Superior temporal gyrus (tissue), 1 donor: ENCODE measurements at regions not wholly inside any gene's neighbourhood (a gene's known extent, or its start where the extent isn't known, plus 50 kb on each side); places are given as distances from the start of the nearest gene placed in this dataset.
"Not testable (repeated sequence)": the region's sequence is repeated elsewhere in the genome, so short reads cannot be mapped to it uniquely, and the experiment has no call there.

Source experiments
- DNase-seq: peaks from one replicate; pipeline ENCODE4 v3.0.0-alpha.2; 2016; ENCODE audit errors: extremely low spot score

DNA sequence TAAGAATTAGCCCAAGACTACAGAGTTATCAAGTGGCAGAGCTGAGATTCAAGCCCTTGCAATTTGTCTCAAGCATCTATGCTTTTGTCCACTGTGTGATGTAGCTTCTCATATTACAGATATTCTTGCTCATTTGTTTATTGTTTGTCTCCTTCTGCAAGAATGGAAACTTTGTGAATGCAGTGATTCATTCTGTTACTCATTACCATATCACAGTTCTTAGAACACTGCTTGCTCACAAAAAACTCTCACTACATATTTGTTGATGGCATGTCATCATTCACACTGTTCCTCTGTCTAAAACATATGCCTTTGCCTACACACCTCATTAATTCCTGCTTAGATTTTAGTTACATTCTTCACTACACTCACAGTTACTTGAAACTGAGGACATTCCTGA lies 1198.9 kb downstream of the PLA2G4A start:
- DNase-seq = peak; percentile 27

DNA sequence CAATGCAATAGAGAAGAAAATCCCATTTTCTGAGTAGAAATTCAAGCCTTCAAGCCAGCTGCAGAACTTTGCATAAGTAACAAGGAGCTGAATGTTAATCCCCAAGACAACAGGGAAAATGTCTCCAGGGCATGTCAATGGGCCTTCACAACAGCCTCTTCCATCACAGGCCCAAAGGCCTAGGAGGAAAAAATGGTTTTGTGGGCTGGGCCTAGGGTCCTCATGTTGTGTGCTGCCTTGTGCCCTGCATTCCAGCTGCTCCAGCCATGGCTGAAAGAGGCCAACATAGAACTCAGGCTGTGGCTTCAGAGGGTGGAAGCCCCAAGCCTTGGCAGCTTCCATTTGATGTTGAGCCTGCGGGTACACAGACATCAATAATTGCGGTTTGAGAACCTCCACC lies 1208.8 kb downstream of the PLA2G4A start:
- DNase-seq = not testable (repeated sequence)

DNA sequence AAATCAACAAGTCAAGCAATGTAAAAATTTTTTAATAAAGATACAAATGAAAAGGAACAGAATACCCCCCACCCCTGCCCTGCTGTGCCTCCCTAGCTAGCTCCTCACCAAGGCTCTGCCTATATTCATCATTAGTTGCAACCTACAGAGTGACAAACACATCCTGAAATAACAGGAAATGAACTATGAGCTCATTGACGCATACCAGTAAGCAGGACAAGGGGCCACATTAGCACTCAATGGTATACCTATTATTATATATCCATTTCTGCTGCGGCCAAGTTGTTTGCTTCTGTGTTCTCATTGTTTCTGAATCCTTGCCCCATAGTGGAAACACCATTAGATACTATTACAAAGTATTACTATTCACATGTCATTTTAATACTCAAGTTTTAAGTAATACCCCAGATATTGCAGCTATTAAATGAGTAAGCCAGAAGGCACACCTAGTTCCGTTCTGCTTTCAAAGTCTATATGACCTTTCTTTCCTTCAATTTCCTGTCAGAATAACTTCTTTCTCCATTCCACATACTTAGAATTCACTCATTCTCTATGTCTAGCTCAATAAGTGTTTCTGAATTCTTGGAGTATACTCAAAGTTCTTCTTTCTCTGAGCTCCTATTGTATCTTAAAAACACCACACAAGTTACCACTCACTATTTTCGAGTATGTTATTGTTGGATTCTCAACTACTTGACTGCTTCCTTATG lies 1214.9 kb downstream of the PLA2G4A start:
- no peak for DNase-seq

DNA sequence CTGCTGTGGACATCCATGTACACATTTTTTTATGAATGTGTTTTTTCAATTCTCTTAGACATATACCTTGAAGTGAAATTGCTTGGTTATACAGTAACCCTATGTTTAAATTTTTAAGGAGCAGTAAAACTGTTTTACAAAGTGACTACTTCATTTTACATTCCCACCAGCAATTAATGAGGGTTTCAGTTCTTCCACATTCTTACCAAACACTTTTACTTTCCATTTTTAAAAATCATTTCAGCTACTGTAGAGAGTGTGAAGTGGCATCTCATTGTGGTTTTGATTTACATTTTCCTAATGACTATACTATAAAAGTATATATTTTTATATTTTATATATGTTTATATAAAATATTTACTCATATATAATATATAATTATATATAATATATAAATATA lies 1221.5 kb downstream of the PLA2G4A start:
- no peak for DNase-seq

DNA sequence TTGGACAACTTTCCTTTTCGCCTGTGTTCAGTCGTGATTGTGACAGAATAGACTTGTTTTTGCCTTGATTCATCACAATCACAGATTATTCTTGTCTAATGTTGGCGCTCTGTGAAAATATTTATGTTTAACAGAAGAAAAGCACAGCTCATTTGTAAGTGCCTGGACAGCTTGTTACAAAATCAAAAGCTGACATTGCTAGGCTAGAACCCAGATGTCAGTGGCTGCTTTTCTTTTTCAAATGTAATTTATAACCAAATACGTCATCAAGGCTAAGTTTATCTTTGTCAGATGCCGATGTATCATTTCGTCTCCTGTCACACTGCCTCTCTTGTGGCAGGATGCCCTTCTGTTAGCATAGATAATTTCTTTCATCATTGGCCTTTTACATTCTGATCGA lies 1227.3 kb downstream of the PLA2G4A start:
- DNase-seq = peak; percentile 14

DNA sequence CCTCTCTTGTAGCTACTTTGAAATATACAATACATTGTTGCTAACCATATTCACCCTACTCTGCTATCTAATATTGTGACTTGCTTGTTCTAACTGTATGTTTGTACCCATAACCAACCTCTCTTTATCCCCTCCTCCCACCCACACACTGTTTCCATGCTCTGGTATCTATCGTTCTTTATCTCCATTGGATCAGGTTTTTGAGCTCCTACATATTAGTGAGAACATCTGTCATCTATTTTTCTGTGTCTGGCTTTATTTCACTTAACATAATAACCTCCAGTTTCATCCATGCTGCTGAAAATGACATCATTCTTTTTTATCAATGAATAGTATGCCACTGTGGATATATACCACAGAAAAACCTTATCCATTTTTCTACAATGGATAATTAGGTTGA lies 1230.1 kb downstream of the PLA2G4A start:
- no peak for DNase-seq

DNA sequence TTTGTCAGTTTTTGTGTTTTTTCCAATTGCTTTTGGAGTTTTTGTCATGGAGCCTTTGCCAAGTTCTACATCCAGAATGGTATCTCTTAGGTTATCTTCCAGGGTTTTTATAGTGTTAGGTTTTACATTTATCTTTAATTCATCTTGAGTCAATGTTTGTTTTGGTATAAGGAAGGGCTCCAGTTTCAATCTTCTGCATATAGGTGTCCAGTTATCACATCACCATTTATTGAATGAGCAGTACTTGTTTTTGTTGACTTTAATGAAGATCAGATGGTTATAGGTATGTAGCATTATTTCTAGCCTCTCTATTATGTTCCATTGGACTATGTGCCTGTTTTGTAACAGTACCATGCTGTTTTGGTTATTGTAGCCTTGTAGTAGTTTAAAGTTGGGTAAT lies 1233.1 kb downstream of the PLA2G4A start:
- DNase-seq = no peak

DNA sequence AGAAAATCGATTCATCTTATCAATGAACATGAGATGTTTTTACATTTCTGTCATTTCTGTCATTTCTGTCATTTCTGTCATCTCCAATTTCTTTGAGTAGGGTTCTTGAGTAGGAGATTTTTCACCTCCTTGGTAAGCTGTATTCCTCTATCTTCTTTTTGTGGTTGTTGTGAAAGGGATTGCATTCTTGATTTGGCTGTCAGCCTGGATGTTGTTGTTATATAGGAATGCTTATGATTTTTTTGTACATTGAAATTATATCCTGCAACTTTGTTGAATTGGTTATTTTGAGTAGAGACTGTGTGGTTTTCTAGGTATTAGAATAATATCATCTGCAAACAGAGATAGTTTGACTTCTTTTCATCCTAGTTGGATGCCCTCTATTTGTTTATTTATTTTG lies 1233.7 kb downstream of the PLA2G4A start:
- DNase-seq = no peak

DNA sequence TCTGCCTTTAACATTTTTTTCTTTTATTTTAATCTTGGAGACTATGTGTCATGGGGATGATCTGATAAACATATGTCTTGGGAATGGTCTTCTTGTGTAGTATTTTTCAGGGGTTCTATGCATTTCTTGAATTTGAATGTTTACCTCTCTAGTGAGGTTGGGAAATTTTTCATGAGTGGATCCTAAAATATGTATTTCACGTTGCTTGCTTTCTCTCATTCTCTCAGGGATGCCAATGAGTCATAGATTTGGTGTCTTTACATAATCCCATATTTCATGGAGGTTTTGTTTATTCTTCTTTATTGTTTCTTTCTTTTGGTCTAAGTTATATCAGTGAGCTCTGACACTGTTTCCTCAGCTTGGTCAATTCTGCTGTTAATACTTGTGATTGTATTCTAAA lies 1237.2 kb downstream of the PLA2G4A start:
- no peak for DNase-seq

DNA sequence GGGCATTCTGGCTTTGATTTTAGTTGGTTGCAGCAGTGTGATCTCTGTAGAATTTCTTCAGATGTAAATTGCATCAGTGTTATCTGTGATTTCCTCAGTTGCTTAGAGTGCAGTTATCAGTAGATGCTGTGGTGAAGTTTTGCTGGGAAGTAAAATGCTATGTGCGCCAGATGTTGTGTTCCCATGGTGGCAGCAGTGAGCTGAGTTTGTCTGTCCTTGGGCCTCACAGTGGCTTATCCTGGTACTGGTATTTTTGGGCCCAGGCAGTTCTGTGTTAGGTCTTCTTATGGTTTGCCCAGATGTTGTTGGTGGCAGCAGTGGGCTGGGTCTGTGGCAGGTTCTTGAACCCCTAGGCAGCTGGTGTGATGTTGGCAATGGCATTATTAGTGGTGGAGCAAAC lies 1242.1 kb downstream of the PLA2G4A start:
- DNase-seq = no peak

DNA sequence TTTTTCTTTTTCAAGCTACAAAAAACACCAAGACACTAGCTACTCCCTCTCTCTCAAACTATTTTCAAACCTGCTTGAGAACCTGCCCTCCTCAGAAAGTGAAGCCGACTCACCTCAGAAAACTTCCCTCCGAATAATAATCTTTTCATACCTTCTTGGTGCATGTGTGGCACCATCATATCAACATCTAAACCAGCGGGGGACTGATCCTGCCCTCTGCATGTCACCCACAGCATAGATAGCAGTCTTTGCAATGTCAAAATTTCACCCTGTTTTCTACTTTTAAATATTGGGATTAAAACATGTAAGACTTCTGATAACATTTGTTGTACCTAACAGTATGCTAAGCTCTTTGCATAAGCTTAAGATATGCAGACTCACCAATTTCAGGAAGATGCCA lies 1260.3 kb downstream of the PLA2G4A start:
- DNase-seq = no peak

DNA sequence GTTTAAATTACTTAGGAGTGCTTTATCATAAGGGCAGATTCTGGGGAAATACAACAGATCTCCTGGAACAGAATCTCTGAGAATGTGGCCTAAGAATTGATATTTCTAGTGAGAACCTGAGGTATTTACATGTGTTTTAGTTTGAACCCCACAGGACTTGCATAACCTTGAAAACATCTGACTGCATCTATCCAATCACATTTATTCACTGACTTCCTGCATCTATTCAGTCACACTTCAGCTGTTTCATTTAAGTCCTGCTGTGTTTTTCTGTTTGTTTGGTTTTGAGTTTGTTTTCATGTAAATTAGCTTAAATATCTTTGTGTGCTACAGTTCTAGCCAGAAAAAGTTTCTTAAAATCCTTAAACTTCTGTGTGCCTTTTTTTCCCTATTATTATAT lies 1260.7 kb downstream of the PLA2G4A start:
- DNase-seq = no peak

DNA sequence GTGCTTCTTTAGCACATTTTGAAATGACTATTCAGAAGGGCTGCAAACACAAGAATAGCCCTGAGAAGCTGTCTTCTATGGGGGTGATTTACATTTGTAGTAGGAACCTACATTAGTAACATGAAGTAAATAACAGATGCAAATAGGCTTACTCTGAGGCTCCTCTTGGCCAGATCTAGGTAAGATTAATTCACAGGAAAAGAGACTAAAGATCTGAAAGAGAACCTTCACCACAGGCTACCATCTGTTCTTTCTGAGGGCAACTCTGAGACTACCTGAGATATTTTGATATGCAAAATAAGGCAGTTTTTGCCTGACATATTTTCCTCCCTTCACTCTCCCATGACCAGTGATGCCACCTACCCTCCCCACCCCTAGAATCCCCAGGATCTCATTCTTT lies 1267.8 kb downstream of the PLA2G4A start:
- DNase-seq = no peak

DNA sequence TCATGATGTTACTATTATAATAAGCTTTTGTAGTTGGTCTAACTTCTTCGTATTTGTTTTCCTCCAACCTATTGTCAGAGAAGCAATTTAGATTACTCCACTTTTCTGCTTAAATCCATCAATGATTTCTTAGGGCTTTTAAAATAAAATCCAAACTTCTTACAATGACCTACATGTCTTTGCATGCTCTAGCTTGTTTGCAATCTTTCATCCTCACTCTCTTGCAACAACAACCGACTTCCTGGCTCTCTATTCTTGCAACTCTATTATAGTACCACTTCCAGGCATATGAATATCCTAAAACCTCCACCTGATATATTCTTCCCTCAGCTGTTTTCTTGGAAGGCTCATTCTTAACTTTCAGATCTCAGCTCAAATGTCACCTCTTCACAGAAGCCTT lies 1288.7 kb downstream of the PLA2G4A start:
- DNase-seq = no peak

DNA sequence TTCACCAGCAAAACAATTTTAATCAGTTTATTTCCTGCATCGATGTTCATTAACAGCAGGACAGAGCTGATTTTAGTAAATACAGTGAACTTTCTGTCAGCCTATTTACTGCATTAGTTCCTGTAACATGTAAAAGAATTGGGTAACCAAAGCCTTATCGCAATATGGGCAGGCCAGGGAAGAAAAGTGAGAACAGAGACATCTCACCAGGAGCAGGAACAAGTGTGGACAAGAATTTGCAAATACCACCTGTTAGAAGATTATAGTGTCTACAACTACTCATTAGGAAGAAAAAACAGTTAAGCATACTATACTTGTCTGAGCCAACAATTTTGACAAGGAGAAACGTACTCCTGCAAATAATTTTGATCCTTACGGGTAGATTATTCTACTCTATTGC lies 1293.9 kb downstream of the PLA2G4A start:
- no peak for DNase-seq

DNA sequence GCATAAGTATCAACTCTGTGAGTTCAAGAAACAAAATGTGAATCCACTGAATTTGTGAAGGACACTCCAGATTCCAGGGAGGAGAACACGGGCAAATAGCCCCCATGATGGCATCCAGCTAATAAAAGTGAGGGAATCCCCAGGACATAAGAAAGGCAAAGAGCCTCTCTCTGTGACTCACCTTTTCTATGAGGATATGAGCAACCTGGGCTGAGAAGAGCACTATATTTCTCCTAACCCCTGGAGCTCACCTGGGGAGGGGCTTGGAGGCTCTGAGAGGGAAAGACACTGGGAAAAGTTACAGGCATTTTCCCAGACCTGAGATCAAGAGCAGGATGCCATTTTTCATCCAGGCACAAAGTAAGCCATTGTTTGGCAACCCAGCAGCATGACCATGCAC lies 1298.8 kb downstream of the PLA2G4A start:
- no peak for DNase-seq

DNA sequence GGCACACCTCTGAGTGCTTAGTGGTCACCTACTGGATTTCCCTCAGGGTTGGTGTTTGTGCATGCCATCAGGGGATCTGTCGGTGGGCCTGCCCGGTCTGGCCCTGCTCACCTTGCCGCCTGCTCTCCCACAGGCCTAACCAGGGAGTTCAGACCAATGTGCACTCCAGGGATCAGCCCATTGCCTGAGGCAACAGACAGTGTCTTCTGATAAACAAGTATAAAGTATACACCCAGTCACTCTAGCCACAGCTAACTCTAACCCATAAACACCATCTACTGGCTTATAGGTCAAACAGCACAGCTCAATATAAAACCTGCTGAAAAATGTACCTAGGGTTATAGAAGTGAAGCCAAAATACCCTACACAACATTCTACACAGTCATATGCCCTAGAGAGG lies 1300.0 kb downstream of the PLA2G4A start:
- no peak for DNase-seq

DNA sequence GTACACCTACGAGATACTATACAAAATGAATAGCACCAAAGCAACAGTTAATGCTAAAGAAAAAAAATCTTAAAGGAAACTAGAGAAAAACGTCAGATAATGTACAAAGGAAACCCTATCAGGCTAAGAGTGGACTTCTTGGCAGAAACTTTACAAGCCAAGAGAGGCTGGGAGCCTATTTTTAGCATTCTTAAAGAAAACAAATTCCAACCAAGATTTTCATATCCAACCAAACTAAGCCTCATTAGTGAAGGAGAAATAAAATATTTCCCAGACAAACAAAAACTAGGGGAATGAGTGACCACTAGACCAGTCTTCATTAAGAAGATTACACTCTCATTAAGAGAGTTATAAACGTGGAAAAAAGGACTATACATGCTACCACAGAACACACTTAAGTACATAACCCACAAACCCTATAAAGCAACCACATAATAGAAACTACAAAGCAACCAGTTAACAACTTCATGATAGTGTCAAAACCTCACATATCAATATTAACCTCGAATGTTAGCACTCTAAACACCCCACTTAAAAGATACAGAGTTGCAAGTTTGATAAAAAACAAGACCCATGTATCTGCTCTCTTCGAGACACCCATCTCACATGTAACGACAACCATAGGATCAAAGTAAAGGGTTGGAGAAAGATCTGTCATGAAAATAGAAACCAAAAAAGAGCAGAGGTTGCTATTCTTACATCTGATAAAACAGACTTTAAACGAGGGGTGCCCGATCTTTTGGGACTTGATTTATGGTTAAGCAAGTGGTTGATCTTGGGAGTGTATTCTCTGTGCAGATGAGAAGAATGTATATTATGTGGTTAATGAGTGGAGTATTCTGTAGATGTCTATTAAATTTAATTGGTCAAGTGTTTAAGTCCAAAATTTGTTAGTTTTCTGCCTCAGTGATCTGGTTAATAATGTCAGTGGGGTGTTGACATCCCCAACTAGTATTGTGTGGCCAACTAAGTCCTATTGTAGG lies 1301.4 kb downstream of the PLA2G4A start:
- DNase-seq = no peak

DNA sequence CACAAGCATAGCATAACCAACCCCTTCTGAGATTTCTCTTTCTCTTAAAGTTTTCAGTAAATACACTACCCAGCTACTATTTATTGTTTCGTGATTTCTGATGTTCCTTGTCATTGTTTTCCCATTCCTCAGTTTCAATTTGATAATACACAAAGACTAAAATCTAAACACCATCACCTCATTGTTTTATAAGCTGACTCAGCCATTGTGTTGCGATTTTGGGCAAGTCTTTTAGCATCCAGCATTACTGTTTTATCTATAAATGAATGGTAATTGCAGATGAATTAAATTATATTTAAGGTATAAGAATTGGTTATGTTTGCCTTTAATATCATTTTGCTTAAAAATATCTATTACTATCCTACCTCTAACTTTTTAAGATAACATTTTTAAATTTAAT lies 1308.5 kb downstream of the PLA2G4A start:
- DNase-seq = no peak

DNA sequence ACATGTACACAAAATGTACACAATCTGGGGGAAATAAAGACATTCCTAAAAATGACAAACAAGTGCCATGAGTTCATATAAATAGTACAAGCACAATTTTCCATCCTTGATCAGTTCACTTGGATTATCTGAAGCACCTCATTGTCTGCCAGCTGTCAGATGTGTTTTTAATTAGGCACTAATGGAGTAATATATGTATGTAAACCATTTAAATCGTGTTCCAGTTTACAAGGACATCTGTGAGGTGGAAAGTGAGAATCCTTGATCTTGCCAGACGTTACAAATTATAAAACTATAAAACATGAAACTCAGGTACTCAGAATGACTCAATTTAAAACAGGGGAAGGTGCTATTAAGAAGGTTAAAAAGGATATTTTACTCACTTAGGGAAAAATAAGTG lies 1312.2 kb downstream of the PLA2G4A start:
- DNase-seq = no peak

DNA sequence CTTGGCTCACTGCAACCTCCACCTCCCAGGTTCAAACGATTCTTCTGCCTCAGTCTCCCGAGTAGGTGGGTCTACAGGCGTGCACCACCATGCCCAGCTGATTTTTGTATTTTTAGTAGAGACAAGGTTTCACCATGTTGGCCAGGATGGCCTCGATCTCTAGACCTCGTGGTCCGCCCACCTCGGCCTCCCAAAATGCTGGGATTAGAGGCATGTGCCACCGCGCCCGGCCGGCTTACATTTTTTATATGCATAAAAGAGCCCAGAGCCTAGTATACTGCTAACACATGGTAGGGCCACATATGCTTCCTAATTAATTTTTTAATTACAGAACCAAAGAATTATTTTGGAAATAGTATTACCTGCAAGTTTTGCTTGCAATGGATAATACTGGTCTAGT lies 1325.4 kb downstream of the PLA2G4A start:
- DNase-seq = no peak

DNA sequence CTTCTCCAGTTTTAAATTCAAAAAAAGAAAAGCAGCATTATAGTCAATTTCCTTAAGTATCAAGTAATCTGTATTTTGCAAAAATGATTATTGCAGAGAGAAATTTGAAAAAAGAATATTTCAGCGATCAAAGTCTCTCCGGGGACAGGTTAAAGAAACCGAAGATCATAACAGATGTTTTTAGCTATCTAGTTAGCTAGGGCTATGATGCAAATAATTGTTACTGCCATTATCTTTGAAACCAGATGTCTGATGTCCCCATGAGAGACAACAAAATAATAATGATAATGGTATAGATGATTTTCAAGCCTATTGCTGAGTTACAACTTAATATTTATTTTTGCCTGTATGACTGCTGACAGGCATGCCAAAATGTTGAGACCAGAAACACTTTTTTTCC lies 1326.0 kb downstream of the PLA2G4A start:
- DNase-seq = no peak

DNA sequence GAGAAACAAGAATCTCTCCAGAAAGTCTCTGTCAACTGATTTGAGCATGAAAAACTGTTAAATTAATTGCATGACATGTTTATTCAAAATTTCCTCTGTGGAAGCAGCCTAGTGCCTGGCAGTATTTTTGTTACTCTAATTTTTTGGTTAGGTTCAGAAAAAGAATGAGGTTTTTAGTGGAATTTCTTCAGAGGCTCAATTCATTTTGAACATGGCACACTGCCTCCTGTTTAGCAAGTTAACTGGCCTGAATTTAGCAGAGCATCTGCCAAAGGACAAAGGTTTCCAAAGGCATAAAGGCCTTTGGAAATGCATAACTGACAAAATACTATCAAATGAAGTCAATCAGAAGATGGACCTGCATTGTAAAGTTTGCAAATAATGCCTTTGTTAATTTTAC lies 1326.5 kb downstream of the PLA2G4A start:
- no peak for DNase-seq
